ENCODE measurements at regions not wholly inside any gene's neighbourhood (a gene's known extent, or its start where the extent isn't known, plus 50 kb on each side); places are given as distances from the start of the nearest gene placed in this dataset.

DNA sequence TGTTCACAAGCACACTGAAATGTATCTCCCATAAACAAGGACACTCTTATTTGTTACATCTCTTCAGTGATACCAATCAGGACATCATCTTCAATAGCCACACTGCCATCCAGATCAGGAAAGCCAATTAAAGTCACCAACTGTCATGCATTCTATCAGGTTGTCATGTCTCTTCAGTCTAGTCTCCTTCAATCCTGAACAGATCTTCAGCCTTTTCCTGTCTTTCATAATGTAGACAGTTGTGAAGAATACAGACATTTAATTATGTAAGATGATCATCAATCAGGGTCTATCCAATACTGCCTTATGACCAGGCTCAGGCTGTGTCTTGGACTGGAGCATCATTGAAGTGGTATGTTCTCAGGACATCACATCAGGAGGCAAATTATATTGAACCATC, 419.8 kb upstream of the SMC2 start:
- Histone ChIP-seq H3K4me1 (ENCODE audit: insufficient read depth, low read length, poor library complexity, severe bottlenecking) (no peaks in the 10 kb centered on the region), H2AFZ (ENCODE audit: low read length) (no peak overlapping the region), H3K4me3 (ENCODE audit: low read depth, low read length, poor library complexity, severe bottlenecking) (no peak overlapping the region), H3K36me3 (ENCODE audit: insufficient read depth, low read length) (no peaks in the 10 kb centered on the region), H3K27ac (ENCODE audit: low read depth, low read length, poor library complexity, severe bottlenecking) (no peak overlapping the region), H3K79me2 (ENCODE audit: insufficient read depth, low read depth, low read length) (no peaks in the 10 kb centered on the region), H3K9me2 (ENCODE audit: insufficient read depth, low read length) (no peaks in the 10 kb centered on the region), H4K20me1 (ENCODE audit: insufficient read depth, low read length) (no peaks in the 10 kb centered on the region), H3K9me3 (ENCODE audit: low read length) (no peaks in the 10 kb centered on the region), H3K4me2 (ENCODE audit: low read length) (no peak overlapping the region)
- ChIA-PET POLR2A (no interaction called here), CTCF (ENCODE audit: unreplicated experiment) (no interaction called here)
- BruUV-seq (replicated peaks) = no TSS peak
- DNase-seq (ENCODE audit: low spot score) = no peak
- intact Hi-C loops (cut with micrococcal nuclease; ENCODE audit: unreplicated experiment) = no loop called here
- TF ChIP-seq EZH2phosphoT487 (IDR thresholded peaks at IDR 0.05; ENCODE audit: borderline replicate concordance, low read depth, low read length) = no peak

DNA sequence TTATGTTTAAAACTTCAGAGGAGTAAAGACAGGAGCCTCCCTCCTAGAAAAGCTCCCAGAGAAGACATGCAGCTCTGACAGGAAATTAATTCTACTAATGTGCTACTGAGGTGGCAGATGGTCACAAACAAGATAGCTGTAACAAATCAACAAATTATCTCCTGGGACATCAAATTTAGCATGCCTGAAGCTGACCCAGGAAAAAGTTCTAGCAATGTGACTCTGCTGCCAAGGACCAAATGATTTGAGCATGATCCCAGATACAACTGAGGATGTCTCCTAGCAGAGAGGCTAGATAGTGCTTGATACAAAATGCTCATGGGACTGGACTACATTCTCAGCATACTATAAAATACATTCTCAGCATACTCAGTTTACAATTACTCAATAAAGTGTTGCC, 413.5 kb upstream of the SMC2 start:
- ChIA-PET POLR2A (no interaction called here), CTCF (ENCODE audit: unreplicated experiment) (no interaction called here)
- Histone ChIP-seq H3K4me1 (ENCODE audit: insufficient read depth, low read length, poor library complexity, severe bottlenecking) (no peaks in the 10 kb centered on the region), H3K4me3 (ENCODE audit: low read depth, low read length, poor library complexity, severe bottlenecking) (no peak overlapping the region), H3K79me2 (ENCODE audit: insufficient read depth, low read depth, low read length) (no peaks in the 10 kb centered on the region), H2AFZ (ENCODE audit: low read length) (no peak overlapping the region), H3K27ac (ENCODE audit: low read depth, low read length, poor library complexity, severe bottlenecking) (no peak overlapping the region), H3K36me3 (ENCODE audit: insufficient read depth, low read length) (no peaks in the 10 kb centered on the region), H3K9me3 (ENCODE audit: low read length) (no peaks in the 10 kb centered on the region), H3K4me2 (ENCODE audit: low read length) (no peak overlapping the region), H4K20me1 (ENCODE audit: insufficient read depth, low read length) (no peaks in the 10 kb centered on the region), H3K9me2 (ENCODE audit: insufficient read depth, low read length) (no peaks in the 10 kb centered on the region)
- intact Hi-C loops (cut with micrococcal nuclease; ENCODE audit: unreplicated experiment) = no loop called here
- no peak for TF ChIP-seq EZH2phosphoT487 (IDR thresholded peaks at IDR 0.05; ENCODE audit: borderline replicate concordance, low read depth, low read length)
- TF ChIP-seq, protein P1, sequence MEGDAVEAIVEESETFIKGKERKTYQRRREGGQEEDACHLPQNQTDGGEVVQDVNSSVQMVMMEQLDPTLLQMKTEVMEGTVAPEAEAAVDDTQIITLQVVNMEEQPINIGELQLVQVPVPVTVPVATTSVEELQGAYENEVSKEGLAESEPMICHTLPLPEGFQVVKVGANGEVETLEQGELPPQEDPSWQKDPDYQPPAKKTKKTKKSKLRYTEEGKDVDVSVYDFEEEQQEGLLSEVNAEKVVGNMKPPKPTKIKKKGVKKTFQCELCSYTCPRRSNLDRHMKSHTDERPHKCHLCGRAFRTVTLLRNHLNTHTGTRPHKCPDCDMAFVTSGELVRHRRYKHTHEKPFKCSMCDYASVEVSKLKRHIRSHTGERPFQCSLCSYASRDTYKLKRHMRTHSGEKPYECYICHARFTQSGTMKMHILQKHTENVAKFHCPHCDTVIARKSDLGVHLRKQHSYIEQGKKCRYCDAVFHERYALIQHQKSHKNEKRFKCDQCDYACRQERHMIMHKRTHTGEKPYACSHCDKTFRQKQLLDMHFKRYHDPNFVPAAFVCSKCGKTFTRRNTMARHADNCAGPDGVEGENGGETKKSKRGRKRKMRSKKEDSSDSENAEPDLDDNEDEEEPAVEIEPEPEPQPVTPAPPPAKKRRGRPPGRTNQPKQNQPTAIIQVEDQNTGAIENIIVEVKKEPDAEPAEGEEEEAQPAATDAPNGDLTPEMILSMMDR (conservative IDR thresholded peaks at IDR 0.05; ENCODE audit: low read length) = no peak
- DNase-seq (ENCODE audit: low spot score) = no peak
- no TSS peak for BruUV-seq (replicated peaks)

GRCh38 chr9:103681435-103681834, 412.7 kb upstream of the SMC2 start:
- Histone ChIP-seq H3K9me3 (ENCODE audit: low read length) (no peaks in the 10 kb centered on the region), H2AFZ (ENCODE audit: low read length) (no peak overlapping the region), H3K9me2 (ENCODE audit: insufficient read depth, low read length) (no peaks in the 10 kb centered on the region), H3K4me1 (ENCODE audit: insufficient read depth, low read length, poor library complexity, severe bottlenecking) (no peaks in the 10 kb centered on the region), H3K4me3 (ENCODE audit: low read depth, low read length, poor library complexity, severe bottlenecking) (no peak overlapping the region), H3K27ac (ENCODE audit: low read depth, low read length, poor library complexity, severe bottlenecking) (no peak overlapping the region), H3K36me3 (ENCODE audit: insufficient read depth, low read length) (no peaks in the 10 kb centered on the region), H3K4me2 (ENCODE audit: low read length) (no peak overlapping the region), H4K20me1 (ENCODE audit: insufficient read depth, low read length) (no peaks in the 10 kb centered on the region), H3K79me2 (ENCODE audit: insufficient read depth, low read depth, low read length) (no peaks in the 10 kb centered on the region)
- ChIA-PET POLR2A (no interaction called here), CTCF (ENCODE audit: unreplicated experiment) (no interaction called here)
- intact Hi-C loops (cut with micrococcal nuclease; ENCODE audit: unreplicated experiment) = no loop called here
- BruUV-seq (replicated peaks) = no TSS peak
- TF ChIP-seq EZH2phosphoT487 (IDR thresholded peaks at IDR 0.05; ENCODE audit: borderline replicate concordance, low read depth, low read length) = no peak
- TF ChIP-seq, protein P1 (conservative IDR thresholded peaks at IDR 0.05; ENCODE audit: low read length) = no peak
- no peak for DNase-seq (ENCODE audit: low spot score)

Measured in OCI-LY7 (cell line).